NCI-H82 treated with DMSO at 0.1 percent for 48 hours (cell line): ENCODE measurements at regions not wholly inside any gene's neighbourhood (a gene's known extent, or its start where the extent isn't known, plus 50 kb on each side); places are given as distances from the start of the nearest gene placed in this dataset.

ENCODE experiments used
- DNase-seq: peaks from one replicate; lab custom pipeline; 2025; ENCODE audit not compliant: unreplicated experiment; lab: John Stamatoyannopoulos, UW

DNA sequence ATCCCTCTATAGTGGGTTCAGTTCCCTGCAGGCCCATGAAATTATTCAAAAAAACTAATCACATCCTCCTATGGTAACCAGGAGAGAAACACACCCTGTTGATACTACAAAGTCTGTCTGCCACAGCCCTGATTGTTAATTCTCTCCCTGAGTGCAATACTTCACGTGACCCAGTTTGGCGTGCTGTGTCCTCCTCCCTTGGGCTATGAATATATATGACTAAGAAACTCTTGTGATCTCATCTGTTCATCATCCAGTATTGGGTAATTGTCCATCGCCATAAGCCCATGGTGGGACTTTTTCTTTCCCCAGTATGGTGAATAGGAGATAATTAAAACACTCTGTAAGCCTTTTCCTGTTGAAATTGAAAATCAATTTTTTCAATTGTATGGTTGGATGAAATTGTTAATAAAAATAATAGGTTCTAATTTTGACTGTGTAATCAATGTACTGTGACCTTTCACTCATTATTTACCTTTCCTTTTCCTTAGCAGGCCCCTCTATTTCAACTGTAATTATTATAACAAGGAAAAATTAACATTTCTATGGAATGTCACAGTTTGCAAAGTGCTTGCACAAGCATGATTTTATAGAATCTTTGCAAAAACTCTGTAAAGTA, 1822.6 kb downstream of the SUCLG1 start:
- no peak for DNase-seq

DNA sequence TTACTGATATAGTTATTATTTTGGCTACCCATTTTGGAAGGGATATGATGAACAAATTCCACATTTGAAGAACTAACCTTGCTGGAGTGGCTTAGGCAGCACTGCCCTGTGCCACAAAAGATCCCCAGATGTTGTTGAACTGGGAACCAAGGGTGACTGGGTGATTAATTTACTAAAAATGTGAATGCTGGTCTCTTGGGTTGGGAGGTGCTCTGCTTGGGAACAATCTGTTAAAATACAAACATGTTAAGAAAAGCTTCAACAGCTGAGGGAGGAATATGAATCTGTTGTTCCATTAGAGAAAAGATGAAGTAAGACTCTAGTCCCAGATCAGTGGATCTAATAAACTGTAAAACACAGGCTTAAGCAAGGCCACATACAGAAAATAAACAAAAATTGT, 1860.1 kb downstream of the SUCLG1 start:
- DNase-seq, result no peak

DNA sequence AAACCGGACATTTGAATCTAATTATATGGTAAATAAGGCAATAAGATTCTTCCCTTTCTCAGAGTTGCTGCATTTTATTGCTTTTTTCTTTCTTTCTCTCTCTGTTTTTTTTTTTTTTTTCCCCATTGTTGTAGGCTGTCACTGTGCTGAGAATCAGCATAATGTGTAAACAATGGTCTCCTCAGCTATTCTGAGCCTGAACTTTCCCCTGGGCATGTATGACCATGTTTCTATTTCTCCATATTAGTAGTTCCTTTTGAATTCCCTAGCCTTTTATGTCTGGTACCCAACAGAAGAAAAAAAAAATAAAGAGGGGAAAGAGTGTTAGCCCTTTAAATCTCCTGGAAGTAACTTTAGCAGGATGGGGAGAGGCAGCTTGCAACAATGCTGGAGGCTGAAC, 1862.5 kb downstream of the SUCLG1 start:
- DNase-seq, result no peak

- no peak for DNase-seq
Measured at GRCh38 chr2:82591718-82592117, 1867.4 kb downstream of the SUCLG1 start.

DNA sequence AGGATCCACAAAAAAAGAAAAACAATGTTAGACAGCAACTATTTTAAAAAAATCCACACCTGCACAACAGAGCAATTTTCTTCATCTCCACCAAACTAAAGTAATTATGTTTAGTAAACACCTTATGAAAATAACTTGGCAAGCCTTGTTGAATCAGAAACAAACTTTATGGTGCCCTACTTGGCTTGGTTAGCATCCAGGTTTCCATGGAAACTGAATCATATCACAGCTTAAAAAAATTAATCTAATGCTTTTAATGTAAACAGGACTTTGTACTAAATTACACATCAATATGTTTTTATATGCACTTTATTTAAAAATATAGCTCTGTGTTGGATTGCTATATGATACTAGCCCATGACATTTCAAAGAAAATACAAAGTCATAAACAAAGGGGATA, 1882.4 kb downstream of the SUCLG1 start:
- no peak for DNase-seq

DNA sequence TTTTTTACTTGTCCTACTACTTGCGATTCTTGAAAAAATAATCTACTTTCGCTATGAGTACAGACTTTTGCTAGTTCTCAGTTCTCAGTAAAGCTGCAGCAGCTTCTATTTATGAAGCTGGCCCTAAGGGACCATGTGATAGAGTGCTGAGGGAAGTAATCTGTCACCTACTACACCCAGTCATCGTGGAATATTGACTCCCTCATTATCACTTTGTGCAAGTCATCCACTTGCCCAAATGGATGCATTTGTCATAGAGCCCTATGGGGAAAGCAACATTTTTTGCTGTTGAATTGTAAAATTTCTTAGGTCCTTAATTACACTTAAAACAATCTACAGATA, 1919.8 kb downstream of the SUCLG1 start:
- DNase-seq, result no peak

- DNase-seq, result no peak
Measured at GRCh38 chr2:82538590-82539279, 1920.3 kb downstream of the SUCLG1 start.

DNA sequence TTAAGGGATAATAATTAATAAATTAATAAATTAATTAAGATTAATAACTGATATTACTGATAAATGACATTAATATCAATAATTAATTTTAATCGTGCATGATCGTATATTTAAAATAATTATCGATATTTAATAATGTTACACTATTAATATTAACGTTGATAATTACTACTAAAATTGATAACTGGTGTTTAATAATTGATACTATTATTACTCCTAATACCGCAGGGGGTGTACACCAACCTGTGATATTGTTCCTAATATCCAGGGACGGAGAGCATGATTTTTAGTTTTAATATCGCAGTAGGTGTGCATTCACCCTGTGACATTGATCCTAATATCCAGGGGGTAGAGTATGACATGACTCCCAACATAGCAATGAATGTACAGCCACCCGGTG, 1930.8 kb downstream of the SUCLG1 start:
- DNase-seq, result no peak

DNA sequence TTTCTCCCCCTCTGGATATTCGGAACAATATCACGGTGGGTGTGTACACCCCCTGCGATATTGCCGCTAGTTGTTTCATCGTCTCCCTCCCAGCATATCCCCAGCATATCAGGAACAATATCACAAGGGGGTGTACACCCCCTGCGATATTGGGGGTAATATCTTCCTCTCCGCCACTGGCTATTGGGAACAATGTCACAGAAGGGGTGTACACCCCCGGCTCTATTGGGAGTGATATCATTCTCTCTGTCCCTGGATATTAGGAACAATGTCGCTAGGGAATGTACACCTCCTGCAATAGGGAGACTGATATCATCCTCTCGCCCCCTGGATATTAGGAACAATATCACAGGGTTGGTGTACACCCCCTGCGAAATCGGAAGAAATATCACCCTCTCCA, 1932.0 kb downstream of the SUCLG1 start:
- no peak for DNase-seq

- no peak for DNase-seq
Measured at GRCh38 chr2:82526277-82526676, 1932.8 kb downstream of the SUCLG1 start.

DNA sequence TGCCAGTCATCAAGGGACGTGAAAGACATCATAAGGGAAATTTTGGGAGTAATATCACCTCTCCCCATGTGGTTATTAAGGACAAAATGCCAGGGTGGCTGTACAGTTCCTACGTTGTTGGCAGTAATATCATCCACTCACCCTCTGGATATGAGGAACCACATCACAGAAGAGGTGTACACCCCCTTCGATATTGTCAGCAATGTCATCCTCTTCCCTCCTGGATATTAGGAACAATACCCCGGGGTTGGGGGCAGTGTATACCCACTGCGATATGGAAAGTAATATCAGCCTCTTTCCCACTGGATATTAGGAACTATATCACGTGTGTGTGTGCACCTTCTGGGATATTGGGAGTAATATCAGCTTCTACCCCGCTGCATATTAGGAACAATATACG, 1933.3 kb downstream of the SUCLG1 start:
- no peak for DNase-seq

GRCh38 chr2:82524826-82525225, 1934.3 kb downstream of the SUCLG1 start:
- DNase-seq, result no peak

- DNase-seq, result no peak
Measured at GRCh38 chr2:82511894-82512293, 1947.2 kb downstream of the SUCLG1 start.

DNA sequence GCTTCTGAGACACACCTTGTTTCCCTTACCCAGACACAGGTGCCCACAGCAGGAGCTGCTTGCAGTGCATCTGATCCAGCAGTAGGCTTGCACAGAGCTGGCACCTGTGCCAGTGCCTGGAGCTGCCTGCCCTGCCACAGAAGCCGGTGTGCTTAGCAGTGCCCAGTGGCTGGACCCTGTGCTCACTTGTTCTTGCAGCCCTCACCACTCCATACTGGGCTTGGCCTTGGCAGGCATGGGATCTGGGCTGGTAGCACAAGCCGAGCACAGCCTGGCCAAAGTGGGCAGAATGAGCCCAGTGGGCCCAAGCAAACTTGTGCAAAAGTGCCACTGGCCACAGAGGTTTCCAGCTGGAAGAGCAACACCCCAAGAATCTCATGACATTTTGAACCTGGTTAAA, 1950.4 kb downstream of the SUCLG1 start:
- DNase-seq, result no peak

DNA sequence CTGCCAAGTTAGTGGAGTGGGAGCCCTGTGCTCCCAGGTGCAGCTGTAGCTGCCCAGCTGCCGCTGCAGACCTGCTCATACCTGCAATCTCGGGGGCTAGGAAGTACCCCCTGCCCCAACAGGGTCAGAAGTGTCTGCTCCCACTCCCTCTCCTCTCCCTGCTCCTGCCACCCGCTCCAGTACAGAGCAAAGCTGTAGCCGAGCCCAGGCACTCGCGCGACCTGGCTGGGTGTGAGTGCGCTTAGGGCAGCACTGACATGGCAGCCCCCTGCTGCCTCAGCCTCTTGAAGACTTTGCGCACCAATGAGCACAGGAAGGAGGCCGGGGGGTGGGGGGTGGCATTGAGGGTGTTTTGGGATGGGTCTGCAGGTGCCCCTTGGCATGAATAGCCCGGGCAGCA, 1951.4 kb downstream of the SUCLG1 start:
- DNase-seq, result no peak

GRCh38 chr2:82501217-82501616, 1957.9 kb downstream of the SUCLG1 start:
- DNase-seq, result no peak

DNA sequence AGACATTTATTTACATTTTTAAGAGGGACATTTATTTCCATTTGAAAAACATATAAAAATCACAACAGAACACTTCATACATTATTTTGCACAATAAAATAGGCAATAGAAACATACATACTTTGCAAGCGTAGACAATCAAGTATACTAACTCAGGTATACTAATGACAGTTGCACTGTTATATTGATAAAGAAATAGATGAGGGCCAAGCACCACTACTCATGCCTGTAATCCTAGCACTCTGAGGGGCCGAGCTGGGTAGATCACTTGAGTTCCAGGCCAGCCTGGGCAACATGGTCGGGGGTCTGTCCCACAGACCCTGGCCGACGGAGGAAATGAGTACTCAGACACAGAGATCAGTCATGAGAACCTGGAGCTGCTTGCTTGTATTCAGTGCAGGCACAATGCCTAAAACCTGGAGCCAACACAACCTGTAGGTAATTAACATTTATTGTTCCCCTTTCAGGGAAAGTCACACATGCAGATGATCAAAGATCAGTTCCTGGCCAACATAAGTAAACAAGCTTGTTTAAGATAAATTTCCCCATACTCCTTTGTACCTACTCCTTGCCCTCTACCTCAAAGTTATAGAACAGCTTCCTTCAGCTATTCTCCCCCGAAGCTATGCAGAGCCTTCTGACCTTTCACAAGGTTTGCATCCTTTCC, 1960.2 kb downstream of the SUCLG1 start:
- no peak for DNase-seq

DNA sequence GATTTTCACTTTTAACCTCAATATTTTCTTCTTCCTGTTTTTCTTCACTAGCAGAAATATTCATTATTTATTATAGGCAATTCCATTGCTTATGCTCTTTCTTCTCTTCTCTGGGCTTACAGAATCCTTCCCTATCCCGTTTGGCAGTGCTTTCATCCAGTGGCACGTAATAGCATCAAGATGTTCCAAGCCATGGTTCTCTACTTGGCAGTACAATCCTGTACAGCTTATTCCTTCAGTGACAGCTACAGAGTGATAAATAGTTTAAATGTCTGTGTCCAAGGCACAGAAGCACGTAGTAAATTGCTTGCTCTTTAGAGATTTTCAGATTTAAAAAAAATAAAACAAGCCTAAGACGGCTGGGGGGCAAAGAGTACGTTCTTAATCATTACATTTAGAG, 1964.3 kb downstream of the SUCLG1 start:
- DNase-seq, result no peak

DNA sequence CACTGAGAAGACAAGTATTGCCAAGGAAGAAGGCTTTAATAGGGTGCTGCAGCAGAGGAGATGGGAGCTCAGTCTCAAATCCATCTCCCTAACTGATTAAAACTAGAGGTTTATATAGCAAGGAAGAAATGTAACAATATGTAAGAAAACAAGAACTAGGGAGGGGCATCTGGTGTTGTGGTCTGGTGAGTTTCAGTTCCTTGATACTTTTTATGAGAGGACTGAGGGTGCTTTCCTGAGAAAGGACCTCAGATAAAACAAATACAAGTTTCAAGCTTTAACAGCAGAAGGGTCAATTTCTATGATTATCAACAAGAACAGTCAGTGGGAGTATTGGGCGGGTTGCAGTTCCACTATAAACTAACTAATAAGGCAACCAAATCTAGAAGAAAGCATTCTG, 1967.5 kb downstream of the SUCLG1 start:
- no peak for DNase-seq

GRCh38 chr2:82487354-82487753, 1971.7 kb downstream of the SUCLG1 start:
- DNase-seq, result no peak

GRCh38 chr2:82485701-82486100, 1973.4 kb downstream of the SUCLG1 start:
- DNase-seq, result no peak

- DNase-seq, result no peak
Measured at GRCh38 chr2:82481207-82481606, 1977.9 kb downstream of the SUCLG1 start.

DNA sequence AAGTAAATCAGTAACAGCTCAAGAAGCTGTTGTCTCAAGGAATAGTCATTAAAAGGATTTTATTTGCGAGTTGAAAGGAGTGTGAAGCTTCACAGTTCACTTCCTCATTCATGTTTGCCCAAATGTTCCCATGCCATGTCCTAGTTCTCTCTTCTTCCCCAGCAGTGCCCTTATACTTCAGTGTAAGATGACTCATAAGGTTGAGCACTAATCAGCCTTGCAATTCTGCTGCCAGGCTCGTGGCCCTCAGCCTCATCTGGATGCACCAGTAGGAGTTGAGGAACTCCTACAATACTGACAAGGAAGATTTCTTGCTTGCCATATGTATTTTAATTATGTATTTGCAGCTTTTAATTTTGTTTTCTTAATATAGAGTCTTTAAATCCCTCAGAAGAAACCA, 1980.4 kb downstream of the SUCLG1 start:
- no peak for DNase-seq
